GM19043 (cell line): ENCODE measurements at regions not wholly inside any gene's neighbourhood (a gene's known extent, or its start where the extent isn't known, plus 50 kb on each side); places are given as distances from the start of the nearest gene placed in this dataset.
"Not testable (repeated sequence)": the region's sequence is repeated elsewhere in the genome, so short reads cannot be mapped to it uniquely, and the experiment has no call there.

ENCODE experiments used
- ATAC-seq: cut with Tn5 transposase; IDR thresholded peaks from one replicate; pipeline ENCODE4 v1.9.1; 2021; ENCODE audit warnings: low read depth; ENCODE audit not compliant: unreplicated experiment

DNA sequence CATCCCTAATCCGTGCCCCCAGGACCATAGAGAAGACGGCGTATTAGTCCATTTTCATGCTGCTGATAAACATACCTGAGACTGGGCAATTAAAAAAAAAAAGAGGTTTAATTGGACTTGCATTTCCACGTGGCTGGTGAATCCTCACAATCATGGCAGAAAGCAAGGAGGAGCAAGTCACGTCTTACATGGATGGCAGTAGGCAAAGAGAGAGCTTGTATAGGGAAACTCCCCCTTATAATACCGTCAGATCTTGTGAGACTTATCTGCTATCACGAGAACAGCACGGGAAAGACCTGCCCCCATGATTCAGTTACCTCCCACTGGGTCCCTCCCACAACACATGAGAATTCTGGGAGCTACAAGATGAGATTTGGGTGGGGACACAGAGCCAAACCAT is 145.8 kb upstream of the G2E3 start:
- ATAC-seq = not testable (repeated sequence)

DNA sequence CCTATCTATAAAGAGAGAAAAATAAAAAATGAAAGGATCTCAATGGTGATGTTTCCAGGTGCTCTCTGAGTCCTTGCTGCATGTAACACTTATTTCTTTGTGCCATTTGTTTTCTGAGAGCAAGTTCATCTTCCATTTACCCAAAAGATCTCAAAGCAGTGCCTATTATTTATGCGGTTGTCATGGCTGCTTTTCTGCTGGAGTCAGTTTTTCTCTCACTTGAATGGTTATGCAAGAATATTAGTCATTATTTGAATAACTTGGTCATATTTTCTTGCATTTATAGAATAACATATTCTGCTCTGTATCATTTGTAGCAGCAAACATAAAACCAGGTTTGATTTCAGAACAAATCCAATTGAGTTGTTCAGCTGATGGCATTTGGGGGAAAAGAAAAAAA is 141.8 kb upstream of the G2E3 start:
- ATAC-seq = no peak

DNA sequence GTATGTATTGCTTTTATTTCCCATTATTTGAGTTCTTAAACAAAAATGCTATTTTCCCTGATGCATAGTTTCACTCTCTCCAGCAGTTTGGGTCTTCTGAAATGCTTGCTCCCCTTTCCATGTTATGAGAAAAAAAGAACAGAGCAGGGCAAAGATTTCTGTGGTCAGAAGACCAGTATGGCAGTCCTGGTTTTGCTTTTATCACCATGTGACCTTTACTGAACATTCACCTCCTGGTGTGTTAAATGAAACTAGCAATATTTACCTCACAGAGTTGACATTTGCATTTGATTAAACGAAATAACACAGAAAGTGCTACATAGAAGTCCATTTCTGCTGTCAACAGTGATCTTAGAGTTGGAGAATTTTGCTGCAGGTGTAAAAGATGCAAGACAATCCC is 141.0 kb upstream of the G2E3 start:
- ATAC-seq = no peak

DNA sequence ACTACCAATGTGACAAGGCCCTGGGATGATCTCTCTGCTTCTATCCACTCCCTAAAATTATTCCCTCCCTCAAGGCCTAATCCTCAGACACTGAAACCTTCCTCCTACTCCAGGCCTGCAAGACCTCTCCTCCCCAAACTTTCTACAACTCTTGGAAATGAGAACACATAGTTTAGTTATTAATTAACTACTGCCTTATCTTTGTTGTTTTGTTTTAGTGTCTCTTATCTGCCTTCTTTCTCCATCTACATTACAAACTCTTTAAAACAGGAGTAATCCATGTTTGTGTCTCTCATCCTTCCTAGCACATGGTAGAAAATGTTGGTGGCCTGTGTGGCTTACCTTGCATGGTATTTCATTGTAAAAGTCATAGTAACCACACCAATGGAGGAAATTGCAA is 139.9 kb upstream of the G2E3 start:
- ATAC-seq = no peak

GRCh38 chr14:30420515-30420914 is 138.4 kb upstream of the G2E3 start:
- no peak for ATAC-seq

DNA sequence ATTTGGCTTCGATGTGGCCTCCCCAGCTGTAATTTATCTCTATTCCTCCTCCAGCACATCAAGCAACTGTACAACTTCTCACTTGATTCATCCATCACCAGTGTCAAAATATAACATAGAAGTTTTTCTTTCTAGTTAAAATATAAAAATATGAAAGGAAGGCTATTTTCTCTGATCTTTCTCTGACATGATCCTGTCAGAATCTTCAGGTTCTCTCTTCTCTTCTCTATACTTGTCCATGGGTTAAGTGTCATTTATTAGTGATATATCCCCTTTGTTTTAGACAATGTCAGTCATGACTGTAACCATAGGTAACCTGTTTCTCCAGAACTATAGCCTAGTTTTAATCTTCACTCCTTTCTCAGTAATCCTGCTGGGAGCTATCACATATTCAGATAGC is 132.5 kb upstream of the G2E3 start:
- no peak for ATAC-seq

- no peak for ATAC-seq
Measured at GRCh38 chr14:30427401-30427800, 131.6 kb upstream of the G2E3 start.

DNA sequence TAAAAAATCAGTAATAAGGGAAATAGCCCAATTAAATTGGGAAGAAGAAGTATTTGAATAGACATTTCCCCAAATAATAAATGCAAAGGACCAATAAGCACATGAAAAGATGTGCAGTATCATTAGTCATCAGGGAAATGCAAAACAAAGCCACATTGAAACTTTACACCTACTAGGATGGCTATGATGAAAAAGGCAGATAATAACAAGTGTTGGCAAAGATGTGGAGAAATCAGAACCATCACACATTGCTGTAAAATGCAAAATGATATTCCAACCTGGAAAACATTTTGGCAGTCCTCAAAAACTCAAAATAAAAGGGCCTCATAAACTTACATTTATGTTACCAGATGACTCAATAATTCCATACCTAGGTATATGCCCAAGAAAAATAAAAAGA is 131.1 kb upstream of the G2E3 start:
- no peak for ATAC-seq

DNA sequence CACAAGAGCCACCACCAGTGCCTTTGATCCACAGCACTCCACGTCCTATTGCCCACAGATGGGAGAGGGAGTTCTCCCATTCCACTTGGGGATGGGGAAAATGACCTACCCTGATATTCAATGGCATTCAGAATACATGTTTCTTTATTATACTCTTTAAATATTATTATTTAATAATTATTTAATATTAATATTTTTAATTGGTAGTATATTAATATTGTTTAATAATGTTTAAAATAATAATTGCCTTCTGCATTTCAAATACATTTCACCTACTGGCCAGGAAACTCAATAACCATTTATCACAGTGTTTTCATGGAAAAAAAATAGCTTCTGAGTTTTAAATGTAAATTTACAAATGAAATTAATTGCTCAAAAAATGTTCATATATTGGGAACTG is 127.4 kb upstream of the G2E3 start:
- no peak for ATAC-seq

DNA sequence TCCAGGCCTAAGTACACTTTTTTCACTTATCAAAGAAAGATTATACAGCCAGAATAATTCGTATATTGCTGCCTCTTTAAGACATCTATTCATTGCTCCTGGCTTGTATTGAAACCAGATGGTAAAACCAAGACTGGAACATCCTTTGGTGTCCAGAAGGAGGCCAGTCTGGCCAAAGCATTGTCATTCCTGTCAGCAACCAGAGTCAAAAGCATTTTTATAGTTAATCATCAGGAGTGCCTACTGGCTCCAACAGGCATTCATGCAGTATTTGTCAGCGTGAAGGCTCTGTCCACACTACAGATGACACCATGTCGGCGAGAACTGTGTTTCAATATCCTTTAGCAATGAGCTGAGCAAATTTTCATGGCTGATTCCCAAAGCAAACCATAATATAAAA is 118.0 kb upstream of the G2E3 start:
- ATAC-seq = no peak

DNA sequence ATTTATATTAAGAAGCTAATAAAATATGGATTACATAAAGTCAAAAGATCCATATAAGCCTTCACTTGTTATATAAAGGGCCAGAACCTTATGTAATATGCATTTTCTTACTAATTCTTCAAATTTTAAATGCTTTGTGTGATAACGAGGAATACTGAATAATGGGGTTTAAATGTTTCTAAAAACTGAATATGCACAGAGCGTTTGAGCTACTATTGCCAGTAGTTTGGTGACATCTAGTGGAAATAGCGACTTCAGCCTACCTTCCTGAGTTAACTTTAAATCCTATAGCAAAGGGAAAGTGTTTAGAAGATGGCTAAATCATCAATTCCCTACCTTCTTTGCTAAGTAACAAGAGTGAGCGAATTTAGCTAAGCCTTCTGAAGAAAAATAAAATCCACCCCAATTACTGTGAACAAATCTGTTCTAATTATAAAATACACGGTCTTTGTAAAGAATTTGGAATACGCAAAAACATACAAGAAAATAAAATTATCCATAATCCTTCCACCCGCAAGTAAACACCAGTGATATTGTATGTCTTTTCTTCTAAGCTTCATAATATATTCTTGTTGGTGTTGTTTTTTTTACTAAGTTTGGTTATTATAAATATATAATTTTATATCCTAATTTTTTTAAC is 115.5 kb upstream of the G2E3 start:
- no peak for ATAC-seq

GRCh38 chr14:30444451-30444850 is 114.5 kb upstream of the G2E3 start:
- no peak for ATAC-seq

GRCh38 chr14:30445011-30445793 is 113.8 kb upstream of the G2E3 start:
- ATAC-seq = no peak

GRCh38 chr14:30445852-30446251 is 113.1 kb upstream of the G2E3 start:
- ATAC-seq = no peak

DNA sequence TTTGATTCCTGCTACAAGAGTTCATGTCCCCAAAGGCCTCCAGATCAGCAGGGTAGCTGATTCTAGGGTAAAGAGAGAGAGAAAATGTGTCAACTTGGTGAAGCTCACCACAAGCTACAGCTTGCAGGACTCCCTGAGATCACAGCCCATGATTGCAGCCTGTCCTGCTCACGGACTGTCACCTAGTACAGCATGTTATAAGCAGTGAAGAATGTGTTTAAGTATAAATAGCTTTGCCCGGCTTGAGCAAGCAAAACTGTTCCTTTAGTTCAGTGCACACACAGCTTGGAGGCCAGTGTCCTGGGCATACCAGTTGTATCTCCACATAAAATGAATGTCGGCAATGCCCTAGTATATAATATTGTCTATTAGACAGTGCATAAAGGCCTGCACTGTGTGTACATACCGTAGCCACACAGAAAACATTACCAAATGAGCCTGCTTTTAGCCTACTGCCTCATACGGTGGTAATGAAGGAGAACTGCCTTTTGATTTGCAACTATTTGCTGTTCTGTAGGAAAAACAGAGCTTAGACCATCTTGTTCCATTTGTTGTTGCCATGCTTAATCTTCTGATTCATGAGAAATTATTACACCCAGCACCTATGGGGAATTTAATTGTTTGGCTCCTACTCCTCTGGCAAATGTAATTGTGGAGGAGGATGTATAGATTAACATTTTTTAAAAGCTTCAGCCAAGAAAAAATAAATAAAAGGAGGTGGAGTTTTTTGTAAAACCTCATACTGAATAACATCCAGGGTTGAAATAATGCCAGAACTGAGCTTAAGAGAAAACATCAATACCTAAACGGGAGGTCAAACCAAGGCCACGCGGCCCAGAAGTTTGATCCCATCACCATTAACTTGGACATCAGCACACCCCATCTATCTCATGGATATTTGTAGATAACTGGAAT is 108.1 kb upstream of the G2E3 start:
- no peak for ATAC-seq

GRCh38 chr14:30456296-30456695 is 102.7 kb upstream of the G2E3 start:
- ATAC-seq = no peak

DNA sequence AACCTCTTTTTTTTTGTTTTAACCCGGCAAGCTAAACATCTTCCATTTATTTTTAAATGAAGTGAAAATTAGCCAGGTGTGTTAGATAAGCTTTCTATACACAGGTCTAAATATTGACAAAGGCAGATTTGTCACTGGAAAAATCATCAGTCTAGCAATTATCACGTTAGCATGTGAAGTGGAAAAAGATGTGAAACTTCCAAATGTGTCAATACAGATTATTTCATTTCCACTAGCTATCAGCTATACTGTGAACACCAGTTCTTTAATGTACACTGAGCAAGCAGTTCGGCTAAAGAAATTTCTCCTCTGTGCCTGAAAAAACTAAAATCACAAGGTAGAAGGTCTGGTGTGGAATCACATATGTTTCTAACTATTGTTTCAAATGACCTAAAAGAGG is 96.6 kb upstream of the G2E3 start:
- ATAC-seq = no peak

DNA sequence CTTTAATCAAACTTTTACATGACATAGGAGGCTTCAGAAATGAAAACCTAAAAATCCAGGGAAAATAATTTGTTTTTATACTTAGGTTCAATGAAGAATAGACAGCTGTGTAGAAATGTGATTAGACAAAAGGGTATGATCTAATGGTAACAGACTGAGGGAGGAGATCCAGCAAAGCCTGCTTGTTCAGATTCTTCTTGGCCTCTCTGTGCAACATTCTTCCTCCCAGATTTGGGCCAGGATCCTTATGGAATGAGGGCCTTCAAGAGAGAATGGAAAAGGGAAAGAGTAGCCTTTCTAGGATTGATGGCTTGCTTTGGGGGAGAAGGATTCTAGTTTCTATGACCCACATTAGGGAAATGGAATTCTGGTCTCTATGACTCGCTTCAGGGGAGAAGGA is 94.5 kb upstream of the G2E3 start:
- no peak for ATAC-seq

DNA sequence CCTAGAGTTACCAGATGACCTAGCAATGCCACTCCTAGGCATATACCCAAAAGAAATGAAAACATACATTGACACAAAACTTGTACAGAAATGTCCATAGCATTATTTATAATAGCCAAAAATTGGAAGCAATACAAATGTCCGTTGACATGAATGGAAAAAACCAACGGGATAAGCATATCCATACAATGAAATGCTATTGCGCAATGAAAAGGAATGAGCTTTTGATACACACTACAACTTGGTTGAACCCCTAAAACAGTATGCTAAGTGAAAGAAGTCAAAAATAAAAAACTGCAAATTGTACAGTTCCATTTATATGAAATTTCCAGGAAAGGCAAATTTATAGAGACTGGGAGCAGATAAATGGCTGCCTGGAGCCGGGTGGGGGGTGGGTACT is 90.6 kb upstream of the G2E3 start:
- no peak for ATAC-seq

GRCh38 chr14:30471980-30472379 is 87.0 kb upstream of the G2E3 start:
- ATAC-seq = no peak
